ENCODE measurements at regions not wholly inside any gene's neighbourhood (a gene's known extent, or its start where the extent isn't known, plus 50 kb on each side); places are given as distances from the start of the nearest gene placed in this dataset.

- no peaks in the 10 kb centered on the region for H3K9me3 Mint-ChIP-seq
- H3K4me3 ChIP-seq (ENCODE audit: control insufficient read depth in 1 of 2, extremely low read depth in 1 of 2, low read length in 1 of 2) = no peak overlapping the region
- 50% methylated on average over 2 of the region's 3 CpGs for WGBS (ENCODE audit: insufficient coverage)
- H3K27ac Mint-ChIP-seq = no peak overlapping the region
- no peaks in the 10 kb centered on the region for H3K36me3 Mint-ChIP-seq
- no peak overlapping the region for H3K27ac ChIP-seq (ENCODE audit: low read length)
- ChIA-PET POLR2A (no interaction called here), CTCF (no interaction called here)
- no peak for ATAC-seq (replicated peaks in 1 of 4)
- H3K4me3 Mint-ChIP-seq = no peak overlapping the region
- no peaks in the 10 kb centered on the region for H3K36me3 ChIP-seq (ENCODE audit: control insufficient read depth in 2 of 2, extremely low read depth in 1 of 2, insufficient read depth in 1 of 2, low read length in 1 of 2)
- no peak for DNase-seq
- H3K4me1 ChIP-seq (ENCODE audit: control insufficient read depth in 1 of 2, extremely low read depth in 1 of 2, insufficient read depth in 2 of 2, low read length in 2 of 2) = no peaks in the 10 kb centered on the region
- H3K9me3 ChIP-seq = no peaks in the 10 kb centered on the region
- no peaks in the 10 kb centered on the region for H3K27me3 ChIP-seq (replicated peaks in 1 of 2; ENCODE audit: control insufficient read depth in 2 of 2, extremely low read depth in 1 of 2, insufficient read depth in 2 of 2, low read length in 1 of 2)
- peaks cover 7 to 20% of the 10 kb centered on the region in 2 donors for H3K27me3 Mint-ChIP-seq
- H3K4me1 Mint-ChIP-seq = no peaks in the 10 kb centered on the region
Observed at GRCh38 chr3:152672320-152672649, 162.6 kb upstream of the P2RY1 start.

GRCh38 chr3:152676810-152677379 is 158.0 kb upstream of the P2RY1 start:
- ATAC-seq (replicated peaks in 1 of 4) (no peak), DNase-seq (no peak)
- Histone ChIP-seq H3K36me3 (ENCODE audit: control insufficient read depth in 2 of 2, extremely low read depth in 1 of 2, insufficient read depth in 1 of 2, low read length in 1 of 2) (no peaks in the 10 kb centered on the region), H3K27ac (ENCODE audit: low read length) (no peak overlapping the region), H3K4me3 (ENCODE audit: control insufficient read depth in 1 of 2, extremely low read depth in 1 of 2, low read length in 1 of 2) (no peak overlapping the region), H3K4me1 (ENCODE audit: control insufficient read depth in 1 of 2, extremely low read depth in 1 of 2, insufficient read depth in 2 of 2, low read length in 2 of 2) (no peaks in the 10 kb centered on the region), H3K27me3 (replicated peaks in 1 of 2; ENCODE audit: control insufficient read depth in 2 of 2, extremely low read depth in 1 of 2, insufficient read depth in 2 of 2, low read length in 1 of 2) (no peaks in the 10 kb centered on the region), H3K9me3 (no peaks in the 10 kb centered on the region)
- Mint-ChIP-seq H3K9me3 (no peaks in the 10 kb centered on the region), H3K27ac (no peak overlapping the region), H3K36me3 (no peaks in the 10 kb centered on the region), H3K4me1 (no peaks in the 10 kb centered on the region), H3K27me3 (peaks cover 3 to 5% of the 10 kb centered on the region in 2 donors), H3K4me3 (no peak overlapping the region)
- ChIA-PET POLR2A (no interaction called here), CTCF (interaction anchor here in 1 of 2 donors (0.7 kb wide), 1 partner anchor 7 kb away, joined by 3 read pairs; no protein-coding TSS in a partner anchor)
- no CpG with 5 or more reads among the region's 2 CpGs for WGBS (ENCODE audit: insufficient coverage)

DNA sequence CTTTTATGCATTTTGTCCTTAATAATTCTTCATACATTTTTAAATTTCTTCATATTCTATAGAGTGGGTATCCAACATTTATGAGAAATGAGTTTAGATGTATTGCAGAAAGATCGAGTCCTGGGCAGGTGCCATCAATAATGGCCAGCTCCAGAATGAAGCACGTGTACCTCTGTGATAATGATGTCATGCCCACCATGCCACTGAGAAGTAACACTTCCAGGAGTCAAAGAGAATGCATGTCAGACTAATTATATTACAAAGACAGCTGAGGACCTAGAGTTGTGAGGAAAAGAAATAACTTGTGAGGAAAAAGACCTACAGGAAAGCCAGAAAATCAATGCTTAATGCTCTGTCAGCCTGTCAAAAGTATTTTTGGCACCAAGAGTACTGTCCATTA is 157.4 kb upstream of the P2RY1 start:
- H3K27me3 ChIP-seq (replicated peaks in 1 of 2; ENCODE audit: control insufficient read depth in 2 of 2, extremely low read depth in 1 of 2, insufficient read depth in 2 of 2, low read length in 1 of 2) = no peaks in the 10 kb centered on the region
- Mint-ChIP-seq H3K9me3 (no peaks in the 10 kb centered on the region), H3K27ac (no peak overlapping the region), H3K27me3 (peaks cover 3 to 5% of the 10 kb centered on the region in 2 donors), H3K4me1 (no peaks in the 10 kb centered on the region), H3K36me3 (no peaks in the 10 kb centered on the region), H3K4me3 (no peak overlapping the region)
- no peak overlapping the region for H3K4me3 ChIP-seq (ENCODE audit: control insufficient read depth in 1 of 2, extremely low read depth in 1 of 2, low read length in 1 of 2)
- H3K27ac ChIP-seq (ENCODE audit: low read length) = no peak overlapping the region
- DNase-seq (no peak), ATAC-seq (replicated peaks in 1 of 4) (no peak)
- no CpG with 5 or more reads among the region's 2 CpGs for WGBS (ENCODE audit: insufficient coverage)
- no peaks in the 10 kb centered on the region for H3K4me1 ChIP-seq (ENCODE audit: control insufficient read depth in 1 of 2, extremely low read depth in 1 of 2, insufficient read depth in 2 of 2, low read length in 2 of 2)
- POLR2A ChIA-PET = no interaction called here
- no peaks in the 10 kb centered on the region for H3K9me3 ChIP-seq
- CTCF ChIA-PET = no interaction called here
- no peaks in the 10 kb centered on the region for H3K36me3 ChIP-seq (ENCODE audit: control insufficient read depth in 2 of 2, extremely low read depth in 1 of 2, insufficient read depth in 1 of 2, low read length in 1 of 2)

- DNase-seq (no peak), ATAC-seq (replicated peaks in 1 of 4) (no peak)
- H3K9me3 Mint-ChIP-seq = no peaks in the 10 kb centered on the region
- Histone ChIP-seq H3K27ac (ENCODE audit: low read length) (no peak overlapping the region), H3K9me3 (no peaks in the 10 kb centered on the region), H3K36me3 (ENCODE audit: control insufficient read depth in 2 of 2, extremely low read depth in 1 of 2, insufficient read depth in 1 of 2, low read length in 1 of 2) (no peaks in the 10 kb centered on the region), H3K4me1 (ENCODE audit: control insufficient read depth in 1 of 2, extremely low read depth in 1 of 2, insufficient read depth in 2 of 2, low read length in 2 of 2) (no peaks in the 10 kb centered on the region), H3K27me3 (replicated peaks in 1 of 2; ENCODE audit: control insufficient read depth in 2 of 2, extremely low read depth in 1 of 2, insufficient read depth in 2 of 2, low read length in 1 of 2) (peaks cover 0 to 6% of the 10 kb centered on the region in 2 experiments), H3K4me3 (ENCODE audit: control insufficient read depth in 1 of 2, extremely low read depth in 1 of 2, low read length in 1 of 2) (no peak overlapping the region)
- H3K27ac Mint-ChIP-seq = no peak overlapping the region
- no peaks in the 10 kb centered on the region for H3K4me1 Mint-ChIP-seq
- peaks cover 6 to 8% of the 10 kb centered on the region in 2 donors for H3K27me3 Mint-ChIP-seq
- H3K4me3 Mint-ChIP-seq = no peak overlapping the region
- POLR2A ChIA-PET = no interaction called here
- CTCF ChIA-PET = no interaction called here
- no peaks in the 10 kb centered on the region for H3K36me3 Mint-ChIP-seq
Observed at GRCh38 chr3:152682477-152682876, 152.5 kb upstream of the P2RY1 start.

GRCh38 chr3:152683521-152683999 is 151.4 kb upstream of the P2RY1 start:
- ATAC-seq (replicated peaks in 1 of 4) (no peak), DNase-seq (no peak)
- H3K4me3 Mint-ChIP-seq = no peak overlapping the region
- H3K4me1 Mint-ChIP-seq = no peaks in the 10 kb centered on the region
- CTCF ChIA-PET = interaction anchor here in 1 of 2 donors (0.6 kb wide), 1 partner anchor 7 kb away, joined by 3 read pairs; no protein-coding TSS in a partner anchor
- no peaks in the 10 kb centered on the region for H3K9me3 Mint-ChIP-seq
- no peak overlapping the region for H3K27ac Mint-ChIP-seq
- Histone ChIP-seq H3K27me3 (replicated peaks in 1 of 2; ENCODE audit: control insufficient read depth in 2 of 2, extremely low read depth in 1 of 2, insufficient read depth in 2 of 2, low read length in 1 of 2) (peaks cover 0 to 10% of the 10 kb centered on the region in 2 experiments), H3K4me3 (ENCODE audit: control insufficient read depth in 1 of 2, extremely low read depth in 1 of 2, low read length in 1 of 2) (no peak overlapping the region), H3K36me3 (ENCODE audit: control insufficient read depth in 2 of 2, extremely low read depth in 1 of 2, insufficient read depth in 1 of 2, low read length in 1 of 2) (no peaks in the 10 kb centered on the region), H3K4me1 (ENCODE audit: control insufficient read depth in 1 of 2, extremely low read depth in 1 of 2, insufficient read depth in 2 of 2, low read length in 2 of 2) (no peaks in the 10 kb centered on the region), H3K9me3 (no peaks in the 10 kb centered on the region), H3K27ac (ENCODE audit: low read length) (no peak overlapping the region)
- no peaks in the 10 kb centered on the region for H3K36me3 Mint-ChIP-seq
- WGBS (ENCODE audit: insufficient coverage) = 78% methylated on average over 8 of the region's 9 CpGs
- POLR2A ChIA-PET = no interaction called here
- H3K27me3 Mint-ChIP-seq = peaks cover 6 to 8% of the 10 kb centered on the region in 2 donors

- 80% methylated on average over 1 of the region's 1 CpG for WGBS (ENCODE audit: insufficient coverage)
- H3K4me1 Mint-ChIP-seq = no peaks in the 10 kb centered on the region
- no peaks in the 10 kb centered on the region for H3K36me3 ChIP-seq (ENCODE audit: control insufficient read depth in 2 of 2, extremely low read depth in 1 of 2, insufficient read depth in 1 of 2, low read length in 1 of 2)
- peaks cover 6 to 9% of the 10 kb centered on the region in 2 donors for H3K27me3 Mint-ChIP-seq
- POLR2A ChIA-PET = no interaction called here
- no peaks in the 10 kb centered on the region for H3K36me3 Mint-ChIP-seq
- CTCF ChIA-PET = interaction anchor here in 1 of 2 donors (0.6 kb wide), 1 partner anchor 8 kb away, joined by 3 read pairs; no protein-coding TSS in a partner anchor
- no peaks in the 10 kb centered on the region for H3K9me3 Mint-ChIP-seq
- no peak overlapping the region for H3K27ac ChIP-seq (ENCODE audit: low read length)
- H3K27me3 ChIP-seq (replicated peaks in 1 of 2; ENCODE audit: control insufficient read depth in 2 of 2, extremely low read depth in 1 of 2, insufficient read depth in 2 of 2, low read length in 1 of 2) = peaks cover 0 to 11% of the 10 kb centered on the region in 2 experiments
- no peak overlapping the region for H3K4me3 Mint-ChIP-seq
- H3K4me1 ChIP-seq (ENCODE audit: control insufficient read depth in 1 of 2, extremely low read depth in 1 of 2, insufficient read depth in 2 of 2, low read length in 2 of 2) = no peaks in the 10 kb centered on the region
- ATAC-seq (replicated peaks in 1 of 4) = no peak
- H3K4me3 ChIP-seq (ENCODE audit: control insufficient read depth in 1 of 2, extremely low read depth in 1 of 2, low read length in 1 of 2) = no peak overlapping the region
- no peaks in the 10 kb centered on the region for H3K9me3 ChIP-seq
- no peak overlapping the region for H3K27ac Mint-ChIP-seq
- DNase-seq = no peak
Observed at GRCh38 chr3:152684279-152684678, 150.7 kb upstream of the P2RY1 start.

GRCh38 chr3:152688313-152688712 is 146.6 kb upstream of the P2RY1 start:
- H3K27me3 Mint-ChIP-seq = peaks cover 0 to 9% of the 10 kb centered on the region in 2 donors
- ATAC-seq (replicated peaks in 1 of 4) = no peak
- no peaks in the 10 kb centered on the region for H3K4me1 ChIP-seq (ENCODE audit: control insufficient read depth in 1 of 2, extremely low read depth in 1 of 2, insufficient read depth in 2 of 2, low read length in 2 of 2)
- no peaks in the 10 kb centered on the region for H3K4me1 Mint-ChIP-seq
- no peak overlapping the region for H3K4me3 ChIP-seq (ENCODE audit: control insufficient read depth in 1 of 2, extremely low read depth in 1 of 2, low read length in 1 of 2)
- CTCF ChIA-PET = no interaction called here
- DNase-seq = no peak
- no peak overlapping the region for H3K4me3 Mint-ChIP-seq
- no peaks in the 10 kb centered on the region for H3K36me3 Mint-ChIP-seq
- no peak overlapping the region for H3K27ac ChIP-seq (ENCODE audit: low read length)
- POLR2A ChIA-PET = no interaction called here
- H3K9me3 ChIP-seq = no peaks in the 10 kb centered on the region
- no peaks in the 10 kb centered on the region for H3K36me3 ChIP-seq (ENCODE audit: control insufficient read depth in 2 of 2, extremely low read depth in 1 of 2, insufficient read depth in 1 of 2, low read length in 1 of 2)
- WGBS (ENCODE audit: insufficient coverage) = 48% methylated on average over 5 of the region's 5 CpGs
- peaks cover 0 to 3% (median 0%) of the 10 kb centered on the region in 3 donors for H3K9me3 Mint-ChIP-seq
- peaks cover 0 to 11% of the 10 kb centered on the region in 2 experiments for H3K27me3 ChIP-seq (replicated peaks in 1 of 2; ENCODE audit: control insufficient read depth in 2 of 2, extremely low read depth in 1 of 2, insufficient read depth in 2 of 2, low read length in 1 of 2)
- no peak overlapping the region for H3K27ac Mint-ChIP-seq

Measured in T-cell (primary cell).